GM23338 (cell line): ENCODE measurements at regions not wholly inside any gene's neighbourhood (a gene's known extent, or its start where the extent isn't known, plus 50 kb on each side); places are given as distances from the start of the nearest gene placed in this dataset.

ENCODE experiments used
- ATAC-seq: fragments of 200-7000 bp; cut with Tn5 transposase; 3 replicates; pipeline ENCODE4 v1.9.1; 2020
- DNase-seq: peaks from one replicate; pipeline ENCODE4 v3.0.0-alpha.2; 2015; ENCODE audit warnings: low spot score
- H2AFZ ChIP-seq: fragments of 200-600 bp; sonication (generic); 2 replicates; pipeline ENCODE4 v1.8.0; 2016; ENCODE audit warnings: antibody characterized with exemption, mild to moderate bottlenecking, moderate library complexity
- H3F3A ChIP-seq: fragments of 200-600 bp; sonication (generic); replicated peaks from 2 replicates; pipeline ENCODE4 v1.8.0; 2017; ENCODE audit warnings: antibody characterized with exemption, mixed run types, low read depth
- H3K27ac ChIP-seq: fragments of 200-600 bp; sonication (generic); 2 replicates; pipeline ENCODE4 v1.6.1; 2016; ENCODE audit warnings: low read depth
- H3K27me3 ChIP-seq: fragments of 200-600 bp; sonication (generic); 2 replicates; pipeline ENCODE4 v1.8.0; 2016; ENCODE audit warnings: mild to moderate bottlenecking, mixed run types, moderate library complexity; ENCODE audit not compliant: insufficient read depth
- H3K36me3 ChIP-seq: fragments of 200-600 bp; sonication (generic); 2 replicates; pipeline ENCODE4 v1.8.0; 2016; ENCODE audit warnings: mild to moderate bottlenecking; ENCODE audit not compliant: insufficient read depth
- H3K4me1 ChIP-seq: fragments of 200-600 bp; sonication (generic); 2 replicates; pipeline ENCODE4 v1.8.0; 2016; ENCODE audit warnings: mild to moderate bottlenecking, moderate library complexity; ENCODE audit not compliant: insufficient read depth
- H3K4me2 ChIP-seq: fragments of 200-600 bp; sonication (generic); 2 replicates; pipeline ENCODE4 v1.7.1; 2017; ENCODE audit warnings: mixed run types
- H3K4me3 ChIP-seq: fragments of 200-600 bp; sonication (generic); 2 replicates; pipeline ENCODE4 v1.6.1; 2016; ENCODE audit warnings: mixed run types
- H3K79me2 ChIP-seq: fragments of 200-600 bp; sonication (generic); replicated peaks from 2 replicates; pipeline ENCODE4 v1.8.0; 2017; ENCODE audit warnings: mild to moderate bottlenecking; ENCODE audit not compliant: insufficient read depth
- H3K9me2 ChIP-seq: fragments of 200-600 bp; sonication (generic); 2 replicates; pipeline ENCODE4 v1.8.0; 2017; ENCODE audit not compliant: insufficient read depth
- H4K20me1 ChIP-seq: fragments of 200-600 bp; sonication (generic); replicated peaks from 2 replicates; pipeline ENCODE4 v1.8.0; 2017; ENCODE audit warnings: mild to moderate bottlenecking; ENCODE audit not compliant: insufficient read depth
- H3K27ac Mint-ChIP-seq: 2 replicates; pipeline ENCODE4 v1.8.0; 2020; ENCODE audit warnings: inconsistent platforms, mild to moderate bottlenecking, moderate library complexity, mixed read lengths
- H3K27me3 Mint-ChIP-seq: 3 replicates; pipeline ENCODE4 v1.8.0; 2022; ENCODE audit warnings: low read depth, mild to moderate bottlenecking, moderate library complexity, mixed read lengths, inconsistent platforms; ENCODE audit not compliant: insufficient read depth, poor library complexity
- H3K36me3 Mint-ChIP-seq: 3 replicates; pipeline ENCODE4 v1.8.0; 2021; ENCODE audit warnings: low read depth, mild to moderate bottlenecking, inconsistent platforms, moderate library complexity, mixed read lengths
- H3K4me1 Mint-ChIP-seq: 3 replicates; pipeline ENCODE4 v1.8.0; 2020; ENCODE audit warnings: mild to moderate bottlenecking, inconsistent platforms, mixed read lengths
- H3K4me3 Mint-ChIP-seq: 3 replicates; pipeline ENCODE4 v1.8.0; 2021; ENCODE audit warnings: moderate library complexity, mild to moderate bottlenecking, inconsistent platforms, mixed read lengths
- H3K9me3 Mint-ChIP-seq: 3 replicates; pipeline ENCODE4 v1.8.0; 2020; ENCODE audit warnings: moderate library complexity, mild to moderate bottlenecking, inconsistent platforms, mixed read lengths
- CREB1 ChIP-seq: fragments of 250-450 bp; sonication (Bioruptor Pico); IDR thresholded peaks from 2 replicates; pipeline ENCODE4 v1.5.0; 2020; ENCODE audit warnings: low read depth, mild to moderate bottlenecking, moderate library complexity
- STAT1 ChIP-seq: IDR thresholded peaks from one replicate; pipeline ENCODE4 v1.6.1; 2016; ENCODE audit warnings: antibody characterized with exemption; ENCODE audit not compliant: unreplicated experiment
- ZNF462 ChIP-seq: fragments of 250-450 bp; sonication (Bioruptor Pico); IDR thresholded peaks from 2 replicates; pipeline ENCODE4 v1.5.0; 2020; ENCODE audit warnings: mild to moderate bottlenecking, moderate library complexity

DNA sequence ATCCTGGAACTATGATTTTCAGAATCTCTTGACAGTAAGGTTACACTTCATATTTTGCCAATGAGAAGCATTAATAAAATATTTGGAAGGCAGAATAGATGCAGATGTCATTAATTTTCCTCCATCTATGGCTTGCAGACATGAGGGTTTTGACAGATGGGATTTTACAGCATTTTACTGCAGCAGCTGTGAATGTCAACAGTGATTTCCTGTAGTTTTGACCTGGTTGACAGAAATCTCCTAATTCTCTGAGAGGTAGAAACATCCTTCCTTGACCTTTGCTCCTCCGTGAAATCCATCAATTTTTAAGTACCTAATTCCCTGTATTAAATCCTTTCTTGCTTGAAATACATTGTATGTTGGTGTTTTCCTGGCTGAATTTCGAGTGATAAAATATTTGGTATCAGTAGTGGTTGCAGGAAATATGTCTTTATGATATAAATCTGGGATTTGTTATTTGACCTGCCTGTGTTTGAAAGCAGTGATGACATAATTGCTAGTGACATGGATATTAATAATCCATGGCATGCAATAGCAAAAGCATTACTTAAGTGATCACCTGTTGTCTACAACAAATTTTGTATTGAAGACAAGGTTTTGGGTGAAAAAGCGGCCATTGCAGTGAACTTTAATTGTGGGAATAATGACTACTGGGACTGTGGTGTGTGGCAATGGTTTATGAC lies 73.9 kb downstream of the HLX start (continued):
- TF ChIP-seq ZNF462 (CRISPR knock-in tag), result no peak
- no peak for TF ChIP-seq STAT1
- TF ChIP-seq CREB1 (CRISPR knock-in tag), result no peak

GRCh38 chr1:220954321-220955075 lies 75.3 kb downstream of the HLX start:
- peaks cover 12% of the 10 kb centered on the region; the same call in 2 of the 3 replicates for H3K9me3 Mint-ChIP-seq
- Histone ChIP-seq H3K27me3 (no peaks in the 10 kb centered on the region), H3K4me3 (no peak overlapping the region), H2AFZ (no peak overlapping the region), H3K79me2 (no peaks in the 10 kb centered on the region), H3K27ac (no peak overlapping the region), H3K4me1 (no peaks in the 10 kb centered on the region), H3K4me2 (no peak overlapping the region), H3F3A (no peaks in the 10 kb centered on the region), H4K20me1 (no peaks in the 10 kb centered on the region), H3K9me2 (no peaks in the 10 kb centered on the region), H3K36me3 (no peaks in the 10 kb centered on the region)
- no peak for DNase-seq
- ATAC-seq, result no peak
- no peaks in the 10 kb centered on the region for H3K4me1 Mint-ChIP-seq
- H3K27ac Mint-ChIP-seq, result no peak overlapping the region
- H3K36me3 Mint-ChIP-seq, result peaks cover 6% of the 10 kb centered on the region; the same call in 2 of the 3 replicates
- no peak overlapping the region for H3K4me3 Mint-ChIP-seq
- TF ChIP-seq STAT1, result no peak
- no peaks in the 10 kb centered on the region for H3K27me3 Mint-ChIP-seq
